Liver (tissue), 8 donors: ENCODE measurements at regions not wholly inside any gene's neighbourhood (a gene's known extent, or its start where the extent isn't known, plus 50 kb on each side); places are given as distances from the start of the nearest gene placed in this dataset.

Experiments
- DNase-seq: peaks from one replicate; pipeline ENCODE4 v3.0.0-alpha.2; 2017; ENCODE audit warnings: low spot score
- H3K27ac ChIP-seq, 2 donors: one replicate each; pipeline ENCODE4 v1.7.0; 2013; ENCODE audit warnings: inconsistent platforms in 2 of 2, low read length in 2 of 2, control low read depth in 1 of 2, low read depth in 1 of 2, mild to moderate bottlenecking in 1 of 2
- H3K27me3 ChIP-seq, 4 donors: one replicate each; pipeline versions ENCODE4 v1.6.1 to v1.7.0; 2013; ENCODE audit warnings: low read length in 3 of 4, inconsistent platforms in 1 of 4, mild to moderate bottlenecking in 1 of 4, moderate library complexity in 1 of 4; ENCODE audit not compliant: control insufficient read depth in 4 of 4, insufficient read depth in 4 of 4
- H3K36me3 ChIP-seq, 4 donors: one replicate each; pipeline versions ENCODE4 v1.6.1 to v1.7.0; 2013; ENCODE audit warnings: low read length in 3 of 4, mild to moderate bottlenecking in 3 of 4, low read depth in 1 of 4, moderate library complexity in 1 of 4; ENCODE audit not compliant: control insufficient read depth in 4 of 4, insufficient read depth in 3 of 4
- H3K4me1 ChIP-seq, 4 donors: one replicate each; pipeline versions ENCODE4 v1.6.1 to v1.7.0; 2013; ENCODE audit warnings: low read length in 3 of 4, mild to moderate bottlenecking in 3 of 4, moderate library complexity in 1 of 4; ENCODE audit not compliant: control insufficient read depth in 4 of 4, insufficient read depth in 4 of 4
- H3K4me3 ChIP-seq, 3 donors: one replicate each; pipeline versions ENCODE4 v1.6.1 to v1.7.0; 2013; ENCODE audit warnings: low read length in 3 of 3, control low read depth in 1 of 3, low read depth in 1 of 3, mild to moderate bottlenecking in 1 of 3
- H3K9ac ChIP-seq, 2 donors: one replicate each; pipeline ENCODE4 v1.7.0; 2013; ENCODE audit warnings: low read length in 2 of 2, mild to moderate bottlenecking in 2 of 2, moderate library complexity in 2 of 2, control low read depth in 1 of 2, low read depth in 1 of 2
- H3K9me3 ChIP-seq, 4 donors: one replicate each; pipeline versions ENCODE4 v1.6.1 to v1.7.0; 2013; ENCODE audit warnings: low read length in 3 of 4; ENCODE audit not compliant: control insufficient read depth in 4 of 4
- ATF3 ChIP-seq: IDR thresholded peaks from 2 replicates; pipeline ENCODE4 v1.6.1; 2016; ENCODE audit warnings: antibody characterized with exemption
- FOXA1 ChIP-seq: IDR thresholded peaks from 2 replicates; pipeline ENCODE4 v1.6.1; 2016; ENCODE audit warnings: antibody characterized with exemption
- FOXA2 ChIP-seq: IDR thresholded peaks from 2 replicates; pipeline ENCODE4 v1.6.1; 2016; ENCODE audit warnings: antibody characterized with exemption
- GABPA ChIP-seq, 2 donors: IDR thresholded peaks in 1 of 2; conservative IDR thresholded peaks in 1 of 2; 2 replicates each; pipeline ENCODE4 v1.6.1; 2016; ENCODE audit warnings: antibody characterized with exemption in 2 of 2, mild to moderate bottlenecking in 1 of 2, moderate library complexity in 1 of 2
- HNF4A ChIP-seq, 2 donors: conservative IDR thresholded peaks; 2 replicates each; pipeline ENCODE4 v1.6.1; 2016; ENCODE audit warnings: antibody characterized with exemption in 2 of 2, mild to moderate bottlenecking in 2 of 2
- HNF4G ChIP-seq: IDR thresholded peaks from 2 replicates; pipeline ENCODE4 v1.6.1; 2016; ENCODE audit warnings: antibody characterized with exemption
- JUND ChIP-seq, 2 donors: IDR thresholded peaks; 2 replicates each; pipeline ENCODE4 v1.6.1; 2016; ENCODE audit warnings: antibody characterized with exemption in 2 of 2
- NR2F2 ChIP-seq: IDR thresholded peaks from 2 replicates; pipeline ENCODE4 v1.6.1; 2016; ENCODE audit warnings: antibody characterized with exemption
- REST ChIP-seq: IDR thresholded peaks from 2 replicates; pipeline ENCODE4 v1.6.1; 2016; ENCODE audit warnings: antibody characterized with exemption, mild to moderate bottlenecking
- RXRA ChIP-seq, 2 donors: IDR thresholded peaks; 2 replicates each; pipeline ENCODE4 v1.6.1; 2017 to 2018; ENCODE audit warnings: antibody characterized with exemption in 2 of 2, mild to moderate bottlenecking in 1 of 2
- SP1 ChIP-seq: IDR thresholded peaks from 2 replicates; pipeline ENCODE4 v1.6.1; 2018; ENCODE audit warnings: antibody characterized with exemption, mild to moderate bottlenecking
- TAF1 ChIP-seq: conservative IDR thresholded peaks from 2 replicates; pipeline ENCODE4 v1.6.1; 2016; ENCODE audit warnings: antibody characterized with exemption, mild to moderate bottlenecking
- YY1 ChIP-seq: IDR thresholded peaks from 2 replicates; pipeline ENCODE4 v1.6.1; 2016; ENCODE audit warnings: antibody characterized with exemption, mild to moderate bottlenecking
- ZBTB33 ChIP-seq: IDR thresholded peaks from 2 replicates; pipeline ENCODE4 v1.6.1; 2016; ENCODE audit warnings: antibody characterized with exemption
- WGBS: extraction: QIAGEN DNeasy Blood & Tissue Kit; methylation state at CpG from one replicate; pipeline ENCODE4 v1.1.7; 2013; 5-methylcytosine and 5-hydroxymethylcytosine counted together
- TF ChIP-seq, protein P1 (sequence below): IDR thresholded peaks from 2 replicates; pipeline ENCODE4 v1.6.1; 2016; ENCODE audit warnings: antibody characterized with exemption
- TF ChIP-seq, protein P2 (sequence below): fragments of 150-350 bp; IDR thresholded peaks from 2 replicates; pipeline ENCODE4 v1.5.1; 2017; ENCODE audit warnings: improper control_type of control experiment, low read depth, low read length; ENCODE audit not compliant: missing input control
- donor health status: healthy.
- donor health status: healthy.
- donor health status: healthy.
- donor health status: healthy.
- donor health status: healthy.

GRCh38 chr15:70578196-70578595 is 185.2 kb downstream of the UACA start:
- WGBS = 93% methylated on average over 10 of the region's 10 CpGs
- no peak for DNase-seq
- Histone ChIP-seq H3K27ac (no peak overlapping the region), H3K9ac (no peak overlapping the region), H3K27me3 (no peaks in the 10 kb centered on the region), H3K4me1 (no peaks in the 10 kb centered on the region), H3K36me3 (no peaks in the 10 kb centered on the region), H3K9me3 (no peaks in the 10 kb centered on the region), H3K4me3 (no peak overlapping the region)
- TF ChIP-seq, protein P1, sequence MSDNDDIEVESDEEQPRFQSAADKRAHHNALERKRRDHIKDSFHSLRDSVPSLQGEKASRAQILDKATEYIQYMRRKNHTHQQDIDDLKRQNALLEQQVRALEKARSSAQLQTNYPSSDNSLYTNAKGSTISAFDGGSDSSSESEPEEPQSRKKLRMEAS = no peak
- TF ChIP-seq ATF3 = no peak
- no peak for TF ChIP-seq FOXA1
- TF ChIP-seq ZBTB33 = no peak
- TF ChIP-seq JUND (IDR thresholded peaks at IDR 0.05) = no peak
- no peak for TF ChIP-seq REST
- no peak for TF ChIP-seq YY1
- TF ChIP-seq, protein P2, sequence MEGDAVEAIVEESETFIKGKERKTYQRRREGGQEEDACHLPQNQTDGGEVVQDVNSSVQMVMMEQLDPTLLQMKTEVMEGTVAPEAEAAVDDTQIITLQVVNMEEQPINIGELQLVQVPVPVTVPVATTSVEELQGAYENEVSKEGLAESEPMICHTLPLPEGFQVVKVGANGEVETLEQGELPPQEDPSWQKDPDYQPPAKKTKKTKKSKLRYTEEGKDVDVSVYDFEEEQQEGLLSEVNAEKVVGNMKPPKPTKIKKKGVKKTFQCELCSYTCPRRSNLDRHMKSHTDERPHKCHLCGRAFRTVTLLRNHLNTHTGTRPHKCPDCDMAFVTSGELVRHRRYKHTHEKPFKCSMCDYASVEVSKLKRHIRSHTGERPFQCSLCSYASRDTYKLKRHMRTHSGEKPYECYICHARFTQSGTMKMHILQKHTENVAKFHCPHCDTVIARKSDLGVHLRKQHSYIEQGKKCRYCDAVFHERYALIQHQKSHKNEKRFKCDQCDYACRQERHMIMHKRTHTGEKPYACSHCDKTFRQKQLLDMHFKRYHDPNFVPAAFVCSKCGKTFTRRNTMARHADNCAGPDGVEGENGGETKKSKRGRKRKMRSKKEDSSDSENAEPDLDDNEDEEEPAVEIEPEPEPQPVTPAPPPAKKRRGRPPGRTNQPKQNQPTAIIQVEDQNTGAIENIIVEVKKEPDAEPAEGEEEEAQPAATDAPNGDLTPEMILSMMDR = no peak
- no peak for TF ChIP-seq SP1
- no peak for TF ChIP-seq RXRA (IDR thresholded peaks at IDR 0.05)
- TF ChIP-seq HNF4A (conservative IDR thresholded peaks at IDR 0.05) = no peak
- TF ChIP-seq NR2F2 = no peak
- no peak for TF ChIP-seq GABPA (IDR thresholded peaks at IDR 0.05 in 1 of 2, conservative IDR thresholded peaks at IDR 0.05 in 1 of 2)

GRCh38 chr15:70576696-70577095 is 186.7 kb downstream of the UACA start:
- Histone ChIP-seq H3K9ac (no peak overlapping the region), H3K36me3 (no peaks in the 10 kb centered on the region), H3K27ac (no peak overlapping the region), H3K27me3 (no peaks in the 10 kb centered on the region), H3K4me1 (no peaks in the 10 kb centered on the region), H3K4me3 (no peak overlapping the region), H3K9me3 (no peaks in the 10 kb centered on the region)
- DNase-seq = no peak
- 60% methylated on average over 4 of the region's 4 CpGs for WGBS
- no peak for TF ChIP-seq FOXA2
- no peak for TF ChIP-seq HNF4G
- TF ChIP-seq JUND (IDR thresholded peaks at IDR 0.05) = no peak
- no peak for TF ChIP-seq NR2F2
- no peak for TF ChIP-seq TAF1
- TF ChIP-seq HNF4A (conservative IDR thresholded peaks at IDR 0.05) = no peak
- no peak for TF ChIP-seq REST
- TF ChIP-seq, protein P2 = no peak
- TF ChIP-seq ZBTB33 = no peak
